ENCODE measurements at regions not wholly inside any gene's neighbourhood (a gene's known extent, or its start where the extent isn't known, plus 50 kb on each side); places are given as distances from the start of the nearest gene placed in this dataset.

DNA sequence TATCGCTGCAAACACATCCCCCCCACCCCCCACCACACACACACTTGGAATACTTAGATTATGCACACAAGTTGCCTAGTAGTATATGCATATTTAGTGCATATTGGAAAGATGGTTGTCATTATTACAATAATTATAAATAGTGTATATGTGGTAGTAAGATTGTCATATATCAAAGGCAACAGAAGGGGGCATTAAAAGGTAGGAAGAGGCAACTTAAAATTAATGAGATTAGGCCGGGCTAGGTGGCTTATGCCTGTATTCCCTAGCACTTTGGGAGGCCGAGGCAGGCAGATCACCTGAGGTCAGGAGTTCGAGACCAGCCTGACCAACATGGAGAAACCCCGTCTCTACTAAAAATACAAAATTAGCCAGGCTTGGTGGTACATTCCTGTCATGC is 52.1 kb downstream of the GSC start:
- intact Hi-C loops (cut with micrococcal nuclease): no loop called here

DNA sequence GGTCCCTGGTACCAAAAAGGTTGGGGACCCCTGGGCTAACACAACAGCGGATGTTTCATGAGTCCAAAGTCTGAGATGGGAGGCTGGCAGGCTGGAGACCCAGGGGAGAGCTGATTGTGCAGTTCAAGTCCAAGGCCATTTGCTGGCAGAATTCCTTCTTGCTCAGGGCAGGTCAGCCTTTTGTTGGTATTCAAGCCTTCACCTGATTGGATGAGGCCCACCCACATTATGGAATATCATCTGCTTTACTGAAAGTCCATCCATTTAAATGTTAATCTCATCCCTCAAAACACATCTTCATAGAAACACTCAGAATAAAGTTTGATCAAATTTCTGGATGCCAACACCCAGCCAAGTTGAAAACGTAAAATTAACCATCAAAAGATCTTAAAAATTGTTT is 52.9 kb downstream of the GSC start:
- intact Hi-C loops (cut with micrococcal nuclease): no loop called here

DNA sequence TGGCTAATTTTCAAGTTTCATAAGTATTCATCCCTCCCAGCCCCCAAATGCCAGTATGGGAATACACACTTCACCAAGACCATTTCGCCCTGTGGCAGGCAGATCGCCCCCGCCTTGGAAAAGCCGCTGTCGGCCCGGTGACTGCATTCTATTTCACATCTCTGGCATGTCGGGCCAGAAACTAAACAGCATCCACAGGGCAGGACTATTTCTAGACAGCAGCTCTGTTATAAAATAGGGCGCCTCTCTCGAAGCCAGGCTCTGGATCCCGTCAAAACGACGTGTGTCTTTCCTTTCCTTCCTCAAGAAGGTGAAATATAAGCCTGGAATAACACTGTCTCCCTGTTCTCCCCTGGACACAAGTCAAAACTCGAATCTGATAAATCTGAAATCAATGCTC is 56.8 kb downstream of the GSC start:
- intact Hi-C loops (cut with micrococcal nuclease): no loop called here

- intact Hi-C loops (cut with micrococcal nuclease): no loop called here
These were observed 59.2 kb downstream of the GSC start for GRCh38 chr14:94710731-94711130.

DNA sequence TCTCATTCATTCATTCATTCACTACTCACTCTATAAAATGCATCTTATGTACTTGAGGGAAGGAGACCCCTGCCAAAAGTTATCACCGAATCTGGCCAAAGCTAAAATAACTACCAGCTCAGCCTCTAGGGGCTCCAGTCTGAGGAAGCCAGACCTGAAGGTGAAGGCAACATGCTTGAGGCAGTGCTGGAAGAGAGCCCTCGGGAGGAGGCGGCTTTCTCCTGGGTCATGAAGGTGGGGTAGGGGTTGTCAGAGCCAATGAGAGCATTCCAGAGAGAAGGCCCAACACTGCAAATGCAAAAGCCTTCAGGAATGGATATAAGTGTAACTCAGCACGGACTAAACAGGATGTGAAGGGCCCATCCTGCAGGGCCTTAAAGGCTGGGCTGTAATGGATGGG is 62.4 kb downstream of the GSC start:
- intact Hi-C loops (cut with micrococcal nuclease): no loop called here

DNA sequence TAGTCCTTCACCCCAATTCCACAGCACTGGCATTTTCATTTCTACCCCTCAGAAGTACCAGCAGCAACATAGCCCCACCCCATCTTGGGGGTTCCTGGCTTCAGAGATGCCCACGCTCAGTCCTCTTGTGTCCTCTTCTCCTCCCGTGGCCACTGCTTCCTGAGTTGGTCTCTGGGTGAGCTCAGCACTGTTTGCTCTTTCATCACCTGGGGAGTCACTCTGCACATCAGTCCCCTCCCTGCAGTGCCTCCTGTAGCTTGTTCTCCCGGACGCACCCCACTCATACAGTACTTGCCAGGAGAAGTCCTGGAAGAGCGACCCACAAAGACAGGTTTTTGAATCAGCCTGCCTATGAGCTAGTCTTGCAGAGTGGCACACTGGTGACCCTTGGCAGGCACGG is 63.8 kb downstream of the GSC start:
- intact Hi-C loops (cut with micrococcal nuclease): no loop called here

- intact Hi-C loops (cut with micrococcal nuclease): no loop called here
These were observed 67.3 kb downstream of the GSC start for GRCh38 chr14:94702629-94703028.

- intact Hi-C loops (cut with micrococcal nuclease): no loop called here
These were observed 68.0 kb downstream of the GSC start for GRCh38 chr14:94701861-94702370.

DNA sequence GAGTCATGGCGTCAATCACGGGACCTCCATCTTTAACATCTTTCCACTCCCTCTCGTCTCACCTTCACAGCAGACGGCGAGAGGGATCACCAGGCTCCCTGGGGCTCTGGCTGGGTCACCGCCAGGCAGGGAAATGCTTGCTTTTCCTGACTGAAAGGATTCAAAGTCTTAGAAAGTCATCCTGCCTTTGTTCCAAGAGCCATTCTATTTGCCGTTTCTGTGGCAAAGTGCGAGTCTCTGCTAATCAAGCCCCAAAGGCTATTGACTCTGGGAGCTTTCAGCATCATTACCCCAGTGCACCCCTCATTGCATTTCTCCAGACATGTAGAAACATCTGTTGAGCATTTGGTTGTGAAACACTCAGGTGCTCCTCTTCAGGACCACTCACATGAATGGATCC is 69.6 kb downstream of the GSC start:
- intact Hi-C loops (cut with micrococcal nuclease): no loop called here

- intact Hi-C loops (cut with micrococcal nuclease): no loop called here
These were observed 70.1 kb downstream of the GSC start for GRCh38 chr14:94699831-94700230.

- intact Hi-C loops (cut with micrococcal nuclease): no loop called here
These were observed 71.9 kb downstream of the GSC start for GRCh38 chr14:94697773-94698556.

- intact Hi-C loops (cut with micrococcal nuclease): no loop called here
These were observed 73.4 kb downstream of the GSC start for GRCh38 chr14:94696518-94696917.

DNA sequence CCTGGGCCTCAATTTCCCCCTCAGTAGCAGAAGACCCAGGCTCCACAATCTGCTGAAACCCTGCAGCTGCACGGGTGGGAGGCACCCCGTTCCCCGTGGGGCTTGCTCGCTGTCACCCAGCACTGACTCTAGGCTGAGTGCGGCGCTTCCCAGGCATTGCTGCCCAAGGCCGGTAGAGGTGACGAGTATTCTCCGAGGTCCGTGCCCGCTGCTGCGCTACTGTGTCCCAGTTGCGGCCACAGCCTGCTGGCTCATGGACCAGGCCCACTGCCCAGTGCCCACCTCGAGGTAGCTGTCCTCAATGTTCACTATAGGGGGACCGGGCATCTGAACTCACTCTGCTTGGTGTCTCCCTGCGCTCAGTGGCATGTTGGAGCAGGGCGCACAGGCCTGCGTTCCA is 74.7 kb downstream of the GSC start:
- intact Hi-C loops (cut with micrococcal nuclease): no loop called here

DNA sequence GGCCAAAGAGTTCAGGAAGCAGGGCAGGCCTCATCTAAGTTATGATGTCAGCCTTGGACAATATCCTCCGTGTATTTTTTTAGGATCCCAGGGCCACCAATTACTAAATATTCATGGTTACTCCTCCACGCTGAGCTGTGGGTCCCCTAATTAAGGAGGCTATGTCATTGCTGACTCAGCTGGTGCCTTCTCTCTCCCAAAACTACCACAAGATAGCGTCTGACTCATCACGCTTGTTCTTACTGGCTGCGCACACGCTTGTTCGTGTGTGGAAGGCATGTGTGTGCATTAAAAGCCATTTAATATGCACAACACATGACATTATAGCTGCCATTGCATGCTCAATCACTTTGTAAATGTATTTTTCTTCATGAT is 78.3 kb downstream of the GSC start:
- intact Hi-C loops (cut with micrococcal nuclease): no loop called here

DNA sequence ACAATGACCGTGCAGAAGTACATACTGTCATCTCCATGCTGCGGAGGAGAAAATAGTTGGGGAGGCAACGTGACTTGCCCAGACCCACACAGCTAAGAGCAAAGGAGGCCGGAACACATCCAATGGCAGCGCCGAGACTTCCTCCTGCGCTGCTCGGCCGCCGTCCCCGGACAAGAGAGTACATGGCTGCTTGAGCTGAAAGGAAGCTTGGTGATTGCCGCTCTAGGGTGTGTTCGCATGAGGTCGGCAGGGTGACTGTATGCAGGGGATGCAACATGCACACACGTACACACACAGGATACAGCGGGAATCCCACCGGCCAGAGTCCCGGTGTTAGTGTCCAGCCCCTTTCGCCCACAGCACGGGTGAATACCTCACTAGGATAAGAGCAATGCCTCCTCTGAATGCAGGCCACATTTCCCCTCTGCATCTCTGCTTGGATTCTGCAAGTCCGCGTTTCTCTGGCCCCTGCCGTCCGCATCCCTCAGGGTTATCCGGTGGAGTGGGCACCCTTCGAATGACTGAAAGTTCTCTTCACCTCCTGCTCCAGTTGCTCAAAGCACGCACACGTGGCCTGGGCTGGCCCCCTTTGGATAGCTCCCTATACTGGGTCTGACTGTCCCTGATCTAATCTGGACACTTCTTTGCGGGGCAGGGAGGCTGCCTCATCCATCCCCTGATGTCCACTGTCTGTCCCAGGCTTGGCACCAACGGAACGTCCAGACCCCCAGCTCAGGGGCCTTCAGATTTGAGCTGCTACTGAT is 78.8 kb downstream of the GSC start:
- intact Hi-C loops (cut with micrococcal nuclease): no loop called here

DNA sequence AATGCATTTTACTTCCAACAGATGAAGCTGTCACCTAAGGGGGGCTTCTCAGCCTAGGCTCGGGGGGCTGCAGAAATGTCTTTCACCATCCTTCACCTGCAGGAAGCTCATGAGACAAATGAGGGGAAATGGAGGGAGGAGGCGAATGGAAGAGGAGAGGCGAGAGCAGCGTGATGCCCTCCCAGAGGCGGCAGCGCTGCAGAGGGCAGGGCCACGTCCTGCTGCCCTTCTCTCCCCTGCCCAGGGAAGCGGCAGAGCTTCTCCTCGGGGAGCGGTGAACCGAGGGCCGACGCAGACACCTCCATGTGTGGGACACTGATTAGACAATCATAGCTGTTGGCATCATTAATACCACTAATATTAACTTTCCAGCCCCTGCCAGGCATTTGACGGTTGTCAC is 78.3 kb downstream of the SERPINA3 start:
- intact Hi-C loops (cut with micrococcal nuclease): no loop called here

DNA sequence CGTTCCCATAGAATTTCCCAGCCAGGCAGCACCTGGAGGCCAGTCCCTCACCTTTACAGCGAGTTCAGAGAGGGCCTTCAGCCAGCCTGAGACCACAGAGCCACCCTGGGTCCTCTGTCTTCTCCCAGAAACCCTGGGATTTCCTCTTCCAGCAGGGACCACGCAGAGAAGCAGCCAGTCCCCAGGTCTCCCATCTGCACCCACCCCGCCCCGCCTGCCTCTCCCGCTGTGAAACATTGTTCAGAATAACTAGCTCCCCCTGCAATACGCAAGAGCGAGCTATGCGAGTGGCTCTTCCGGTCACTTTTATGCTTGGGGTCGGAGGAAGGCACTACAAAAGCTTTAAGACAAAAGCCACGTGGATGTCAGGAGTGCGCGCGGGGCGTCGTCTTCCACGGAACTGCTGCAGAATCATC is 77.8 kb downstream of the SERPINA3 start:
- intact Hi-C loops (cut with micrococcal nuclease): loop anchor here (1.0 to 10.0 kb wide), 3 partner anchors 409 to 675 kb away; no protein-coding TSS in a partner anchor

DNA sequence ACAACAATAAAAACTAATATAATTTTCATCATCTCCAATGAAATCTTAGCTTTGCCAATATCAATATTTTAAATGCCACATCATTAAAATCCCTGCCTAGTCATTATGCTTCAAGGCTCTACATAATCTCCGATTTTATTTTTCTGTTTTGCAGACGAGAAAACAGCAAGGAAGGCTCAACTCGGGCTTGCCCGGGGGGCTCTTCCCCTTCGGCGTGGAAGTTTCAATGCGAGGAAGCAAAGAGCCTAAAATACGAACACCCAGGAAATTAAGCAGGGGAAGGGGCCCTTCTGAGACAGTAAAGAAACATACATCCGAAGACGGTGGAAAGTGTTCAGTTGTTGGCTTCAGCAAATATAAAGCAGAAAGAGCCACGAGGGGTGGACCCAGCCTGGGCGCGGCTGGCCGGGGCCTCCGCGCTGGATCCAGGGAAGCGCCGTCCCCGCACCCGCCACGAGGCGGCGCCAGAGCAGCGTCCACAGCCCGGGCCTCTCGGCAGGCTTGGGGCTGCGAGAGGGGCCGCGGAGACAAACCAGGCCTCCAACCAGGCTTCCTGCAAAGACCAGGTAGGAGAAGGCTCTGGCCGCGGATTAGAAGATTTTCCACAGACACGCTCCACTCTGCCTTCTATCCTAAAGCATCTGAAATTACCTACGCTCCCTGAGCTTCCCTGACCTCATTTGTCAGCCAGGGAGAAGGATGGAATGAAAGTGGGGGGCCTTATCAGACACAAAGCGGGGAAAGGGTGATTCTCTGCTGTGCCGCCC is 77.2 kb downstream of the SERPINA3 start:
- intact Hi-C loops (cut with micrococcal nuclease): loop anchor here (1.0 to 10.0 kb wide), 3 partner anchors 410 to 675 kb away; no protein-coding TSS in a partner anchor

DNA sequence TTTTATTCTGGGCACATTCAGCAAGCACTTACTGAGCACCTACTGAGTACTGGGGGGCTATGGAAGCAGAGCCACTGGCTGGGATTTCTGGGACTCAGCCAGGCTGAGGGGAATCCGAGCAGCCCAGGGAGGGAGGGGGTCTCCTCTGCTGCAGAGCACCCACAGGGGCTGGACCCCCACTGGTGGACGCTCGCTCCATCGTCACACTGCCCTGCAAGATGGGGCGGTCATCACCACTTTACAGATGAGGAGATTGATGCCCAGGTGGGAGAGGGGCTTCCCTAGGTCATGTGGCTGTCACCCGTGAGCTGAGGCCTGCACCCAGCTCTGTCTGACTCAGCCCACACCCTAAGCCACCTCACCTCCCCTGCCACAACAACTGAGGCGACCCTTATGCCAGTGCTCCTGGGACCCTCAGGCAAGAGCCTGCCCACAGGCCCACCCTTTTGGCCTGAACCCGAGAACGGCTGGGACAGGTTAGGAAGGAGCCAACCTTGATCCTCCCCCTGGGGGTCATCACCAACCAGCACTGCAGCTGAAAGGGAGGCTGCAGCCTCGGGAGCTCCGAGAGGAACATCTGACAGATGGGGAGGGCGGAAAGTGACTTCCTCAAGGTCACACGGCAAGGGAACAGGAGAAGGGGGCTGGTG is 74.4 kb downstream of the SERPINA3 start:
- intact Hi-C loops (cut with micrococcal nuclease): loop anchor here (10.0 kb wide), 1 partner anchor 678 kb away; no protein-coding TSS in a partner anchor

GRCh38 chr14:94685681-94686485 is 73.7 kb downstream of the SERPINA3 start:
- intact Hi-C loops (cut with micrococcal nuclease): loop anchor here (10.0 kb wide), 1 partner anchor 679 kb away; no protein-coding TSS in a partner anchor
